ENCODE measurements at regions not wholly inside any gene's neighbourhood (a gene's known extent, or its start where the extent isn't known, plus 50 kb on each side); places are given as distances from the start of the nearest gene placed in this dataset.

- Histone ChIP-seq H3K36me3 (no peaks in the 10 kb centered on the region), H3K27me3 (no peaks in the 10 kb centered on the region), H3K9me3 (no peaks in the 10 kb centered on the region), H3K27ac (no peak overlapping the region), H3K4me1 (no peaks in the 10 kb centered on the region), H3K4me3 (no peak overlapping the region)
- TF ChIP-seq POLR2AphosphoS5 (IDR thresholded peaks at IDR 0.05) (no peak), POLR2A (IDR thresholded peaks at IDR 0.05) (no peak), EP300 (IDR thresholded peaks at IDR 0.05) (no peak)
- TF ChIP-seq, protein P1, sequence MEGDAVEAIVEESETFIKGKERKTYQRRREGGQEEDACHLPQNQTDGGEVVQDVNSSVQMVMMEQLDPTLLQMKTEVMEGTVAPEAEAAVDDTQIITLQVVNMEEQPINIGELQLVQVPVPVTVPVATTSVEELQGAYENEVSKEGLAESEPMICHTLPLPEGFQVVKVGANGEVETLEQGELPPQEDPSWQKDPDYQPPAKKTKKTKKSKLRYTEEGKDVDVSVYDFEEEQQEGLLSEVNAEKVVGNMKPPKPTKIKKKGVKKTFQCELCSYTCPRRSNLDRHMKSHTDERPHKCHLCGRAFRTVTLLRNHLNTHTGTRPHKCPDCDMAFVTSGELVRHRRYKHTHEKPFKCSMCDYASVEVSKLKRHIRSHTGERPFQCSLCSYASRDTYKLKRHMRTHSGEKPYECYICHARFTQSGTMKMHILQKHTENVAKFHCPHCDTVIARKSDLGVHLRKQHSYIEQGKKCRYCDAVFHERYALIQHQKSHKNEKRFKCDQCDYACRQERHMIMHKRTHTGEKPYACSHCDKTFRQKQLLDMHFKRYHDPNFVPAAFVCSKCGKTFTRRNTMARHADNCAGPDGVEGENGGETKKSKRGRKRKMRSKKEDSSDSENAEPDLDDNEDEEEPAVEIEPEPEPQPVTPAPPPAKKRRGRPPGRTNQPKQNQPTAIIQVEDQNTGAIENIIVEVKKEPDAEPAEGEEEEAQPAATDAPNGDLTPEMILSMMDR (IDR thresholded peaks at IDR 0.05), result no peak
- DNase-seq, result no peak
- intact Hi-C loops (cut with DNase I), result no loop called here
- WGBS, 2 donors, result 97 to 98% methylated on average over 1 of the region's 1 CpG
Measured at GRCh38 chr1:219337588-219337987, 163.9 kb downstream of the LYPLAL1 start.

GRCh38 chr1:219333626-219334025 lies 159.9 kb downstream of the LYPLAL1 start:
- TF ChIP-seq EP300 (IDR thresholded peaks at IDR 0.05), result no peak
- TF ChIP-seq POLR2A (IDR thresholded peaks at IDR 0.05), result no peak
- no peak for TF ChIP-seq POLR2AphosphoS5 (IDR thresholded peaks at IDR 0.05)
- TF ChIP-seq, protein P1 (IDR thresholded peaks at IDR 0.05), result no peak
- no peak for DNase-seq
- 69 to 83% methylated on average over 1 of the region's 1 CpG for WGBS, 2 donors

DNA sequence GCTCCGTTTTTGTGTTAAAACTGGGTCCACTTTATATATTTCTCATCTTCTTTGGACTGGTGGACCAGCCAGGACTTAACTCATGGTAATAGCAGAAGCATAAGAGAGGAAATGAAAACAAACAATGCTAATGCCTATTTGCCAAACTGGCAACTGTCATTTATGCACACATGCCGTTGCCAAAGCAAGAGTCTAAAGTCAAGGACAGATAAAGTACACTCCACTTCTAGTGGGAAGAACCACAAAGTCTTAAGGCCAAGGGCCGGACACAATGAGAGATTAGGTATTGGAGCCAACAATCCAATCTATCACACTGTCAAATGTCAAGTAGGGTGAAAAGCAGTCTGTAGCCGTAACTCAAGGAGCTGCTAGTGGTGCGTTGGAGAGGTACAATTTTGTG lies 157.7 kb downstream of the LYPLAL1 start:
- no peak overlapping the region for H3K4me3 ChIP-seq
- no peaks in the 10 kb centered on the region for H3K36me3 ChIP-seq
- 84 to 85% methylated on average over 5 of the region's 5 CpGs for WGBS, 2 donors
- H3K27me3 ChIP-seq, result no peaks in the 10 kb centered on the region
- H3K4me1 ChIP-seq, result no peaks in the 10 kb centered on the region
- DNase-seq, result no peak
- TF ChIP-seq EP300 (IDR thresholded peaks at IDR 0.05) (no peak), POLR2A (IDR thresholded peaks at IDR 0.05) (no peak), POLR2AphosphoS5 (IDR thresholded peaks at IDR 0.05) (no peak)
- TF ChIP-seq, protein P1 (IDR thresholded peaks at IDR 0.05), result no peak
- no peak overlapping the region for H3K27ac ChIP-seq
- H3K9me3 ChIP-seq, result no peaks in the 10 kb centered on the region
- intact Hi-C loops (cut with DNase I), result no loop called here

More at GRCh38 chr1:219333626-219334025, 159.9 kb downstream of the LYPLAL1 start:
- Histone ChIP-seq H3K36me3 (no peaks in the 10 kb centered on the region), H3K27me3 (no peaks in the 10 kb centered on the region), H3K9me3 (no peaks in the 10 kb centered on the region), H3K27ac (no peak overlapping the region), H3K4me3 (no peak overlapping the region), H3K4me1 (no peaks in the 10 kb centered on the region)
- intact Hi-C loops (cut with DNase I), result no loop called here

DNA sequence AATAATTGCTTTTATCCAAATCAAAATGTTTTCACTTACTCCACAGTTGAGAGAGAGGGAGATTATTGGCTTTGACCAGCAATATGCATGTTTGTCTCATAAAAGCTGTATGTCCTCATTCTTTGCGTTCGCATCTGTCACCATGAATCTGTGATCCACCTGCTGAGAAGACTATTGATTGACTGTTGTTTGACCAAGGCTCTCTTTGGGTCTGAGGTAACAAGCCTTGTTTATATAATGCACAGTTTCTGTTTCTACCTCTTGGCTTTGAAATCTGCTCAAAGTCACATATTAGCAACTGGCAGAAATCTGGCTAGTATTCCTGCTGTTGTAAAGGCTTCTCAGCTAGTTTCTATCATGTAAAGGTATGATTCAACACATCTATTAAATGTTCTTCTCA lies 157.0 kb downstream of the LYPLAL1 start:
- 96% methylated on average over 2 of the region's 2 CpGs for WGBS, 2 donors
- Histone ChIP-seq H3K9me3 (no peaks in the 10 kb centered on the region), H3K4me3 (no peak overlapping the region), H3K27me3 (no peaks in the 10 kb centered on the region), H3K36me3 (no peaks in the 10 kb centered on the region), H3K4me1 (no peaks in the 10 kb centered on the region), H3K27ac (no peak overlapping the region)
- TF ChIP-seq, protein P1 (IDR thresholded peaks at IDR 0.05), result no peak
- TF ChIP-seq EP300 (IDR thresholded peaks at IDR 0.05), result no peak
- TF ChIP-seq POLR2AphosphoS5 (IDR thresholded peaks at IDR 0.05), result no peak
- no peak for TF ChIP-seq POLR2A (IDR thresholded peaks at IDR 0.05)
- DNase-seq, result no peak
- intact Hi-C loops (cut with DNase I), result no loop called here

- H3K4me1 ChIP-seq, result no peaks in the 10 kb centered on the region
- H3K27me3 ChIP-seq, result no peaks in the 10 kb centered on the region
- TF ChIP-seq POLR2AphosphoS5 (IDR thresholded peaks at IDR 0.05) (no peak), POLR2A (IDR thresholded peaks at IDR 0.05) (no peak), EP300 (IDR thresholded peaks at IDR 0.05) (no peak)
- TF ChIP-seq, protein P1 (IDR thresholded peaks at IDR 0.05), result no peak
- H3K9me3 ChIP-seq, result no peaks in the 10 kb centered on the region
- H3K27ac ChIP-seq, result no peak overlapping the region
- no peak for DNase-seq
- intact Hi-C loops (cut with DNase I), result no loop called here
- no peak overlapping the region for H3K4me3 ChIP-seq
- H3K36me3 ChIP-seq, result no peaks in the 10 kb centered on the region
Measured at GRCh38 chr1:219330001-219330400, 156.3 kb downstream of the LYPLAL1 start.

Data from sigmoid colon (tissue), 6 donors.